Nucleus accumbens (tissue), 56 donors: ENCODE measurements at regions not wholly inside any gene's neighbourhood (a gene's known extent, or its start where the extent isn't known, plus 50 kb on each side); places are given as distances from the start of the nearest gene placed in this dataset.

Source experiments
- DNase-seq, 56 donors: peaks; one replicate each; lab custom pipeline; 2025; lab: John Stamatoyannopoulos, UW

DNA sequence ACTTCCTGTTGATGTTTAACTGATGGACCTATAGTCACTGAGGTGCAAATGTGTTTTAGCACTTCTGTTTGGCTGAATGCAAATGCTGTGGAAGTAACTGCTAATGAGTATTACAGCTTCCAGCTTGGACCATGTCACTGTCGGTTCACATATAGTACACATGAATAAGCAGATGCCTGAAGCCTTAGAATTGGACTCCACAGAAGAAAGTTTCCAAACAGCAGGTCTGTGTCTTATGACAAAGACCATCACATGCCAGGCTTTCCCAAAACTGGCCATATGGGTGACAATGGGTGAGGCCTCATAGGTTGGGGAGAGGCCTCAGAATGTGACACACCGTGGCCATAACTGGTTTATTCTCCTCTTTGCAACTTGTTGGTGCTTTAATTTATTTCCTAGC, 241.8 kb downstream of the WNT5A start:
- DNase-seq, result no peak

GRCh38 chr3:55244247-55244646, 242.9 kb downstream of the WNT5A start:
- no peak for DNase-seq

DNA sequence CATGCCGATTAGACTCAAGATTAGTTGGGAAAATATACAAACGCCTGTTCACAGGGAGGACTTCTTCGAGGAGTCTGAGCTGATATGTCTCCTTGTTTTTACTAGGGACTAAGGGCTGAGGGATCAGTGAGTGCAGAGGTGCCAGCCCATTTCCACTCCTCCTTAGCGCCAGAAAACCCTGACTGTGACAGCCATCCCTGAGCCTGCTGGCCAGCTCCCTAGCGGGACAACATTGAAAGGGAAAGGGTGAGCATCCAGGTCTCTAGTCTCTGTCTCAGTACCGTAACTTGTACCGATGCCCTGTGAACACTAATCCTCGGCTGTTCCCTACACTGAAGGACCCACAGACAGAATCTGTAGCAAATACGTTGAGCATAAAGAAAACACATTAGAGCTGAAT, 243.4 kb downstream of the WNT5A start:
- DNase-seq, result no peak

DNA sequence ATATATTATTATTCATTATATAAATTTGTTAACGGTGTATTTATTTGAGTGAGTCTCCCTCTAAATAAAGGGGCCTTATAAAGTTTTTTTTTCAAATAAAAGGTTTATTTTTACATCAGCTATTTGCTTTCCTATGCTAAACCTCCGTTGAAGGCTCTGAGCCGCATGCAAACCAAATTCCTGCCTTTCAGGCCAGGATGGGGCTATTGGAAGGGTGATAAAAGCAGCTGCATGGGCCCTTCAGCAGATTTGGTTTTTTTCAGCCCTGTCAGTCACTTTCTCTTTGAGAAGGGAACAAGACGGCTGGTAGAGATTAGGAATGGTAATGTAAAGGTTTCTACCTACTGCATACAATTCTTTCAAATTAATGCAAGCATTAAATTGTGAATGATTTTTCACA, 244.2 kb downstream of the WNT5A start:
- no peak for DNase-seq

GRCh38 chr3:55241098-55241497, 246.0 kb downstream of the WNT5A start:
- DNase-seq, result no peak

DNA sequence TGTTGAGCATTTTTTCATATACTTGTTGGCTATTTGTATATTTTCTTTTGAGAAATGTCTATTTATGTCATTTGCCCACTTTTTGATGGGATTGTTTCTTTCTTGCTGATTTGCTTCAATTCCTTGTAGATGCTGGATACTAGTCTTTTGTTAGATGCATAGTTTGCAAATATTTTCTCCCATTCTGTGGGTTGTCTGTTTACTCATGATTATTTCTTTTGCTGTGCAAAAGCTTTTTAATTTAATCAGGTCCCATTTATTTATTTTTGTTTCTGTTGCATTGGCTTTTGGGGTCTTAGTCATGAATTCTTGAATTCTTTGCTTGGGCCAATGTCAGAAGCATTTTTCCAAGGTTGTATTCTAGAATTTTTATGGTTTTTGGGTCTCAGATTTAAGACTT, 251.7 kb downstream of the WNT5A start:
- DNase-seq, result no peak

- no peak for DNase-seq
These were observed 260.4 kb downstream of the WNT5A start for GRCh38 chr3:55226696-55227095.

DNA sequence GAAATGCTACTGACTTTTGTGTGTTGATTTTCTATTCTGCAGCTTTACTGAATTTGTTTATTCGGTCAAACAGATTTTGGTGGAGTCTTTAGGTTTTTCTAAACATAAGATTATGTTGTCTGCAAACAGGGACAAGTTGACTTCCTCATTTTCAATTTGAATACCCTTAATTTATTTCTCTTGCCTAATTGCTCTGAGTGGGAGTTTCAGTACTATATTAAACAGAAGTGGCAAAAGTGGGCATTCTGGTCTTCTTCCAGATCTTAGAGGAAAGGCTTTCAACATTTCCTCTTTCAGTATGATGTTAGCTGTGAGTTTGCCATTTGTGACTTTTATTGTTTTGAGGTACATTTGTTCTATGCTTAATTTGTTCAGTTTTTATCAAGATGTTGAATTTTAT, 268.5 kb downstream of the WNT5A start:
- no peak for DNase-seq

DNA sequence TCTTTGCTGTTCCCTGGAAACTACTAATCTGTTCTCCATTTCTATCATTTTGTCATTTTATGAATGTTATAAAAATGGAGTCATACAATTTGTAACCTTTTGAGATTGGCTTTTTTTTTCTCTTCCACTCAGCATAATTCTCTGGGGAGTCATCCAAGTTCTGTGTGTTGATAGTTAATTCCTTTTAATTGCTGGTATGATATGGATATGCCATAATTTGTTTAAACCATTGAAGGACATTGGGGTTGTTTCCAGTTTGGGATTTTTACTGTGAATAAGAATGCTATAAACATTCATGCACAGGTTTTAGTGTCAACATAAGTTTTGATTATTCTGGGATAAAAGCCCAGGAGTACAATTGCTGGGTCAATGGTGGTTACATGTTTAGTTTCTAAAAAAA, 279.4 kb downstream of the WNT5A start:
- DNase-seq, result no peak

DNA sequence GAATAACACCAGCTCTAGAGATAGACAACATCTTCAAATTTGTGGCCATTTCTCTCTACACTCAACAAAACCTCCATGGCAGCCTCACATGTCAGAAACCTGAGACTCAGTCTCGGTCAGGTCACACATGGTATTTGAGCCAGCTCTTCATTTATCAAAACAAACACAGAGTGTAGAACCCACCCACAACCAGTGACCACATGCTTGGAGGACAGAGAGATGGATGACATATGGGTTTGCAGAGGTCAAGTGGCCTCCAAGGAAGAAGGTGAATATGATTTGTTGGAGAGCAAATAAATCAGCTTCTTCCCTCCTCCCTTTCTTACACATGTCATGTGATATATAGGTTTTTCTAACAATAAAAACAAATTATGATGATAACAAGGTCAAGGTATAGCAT, 278.1 kb upstream of the LRTM1 start:
- DNase-seq, result no peak

DNA sequence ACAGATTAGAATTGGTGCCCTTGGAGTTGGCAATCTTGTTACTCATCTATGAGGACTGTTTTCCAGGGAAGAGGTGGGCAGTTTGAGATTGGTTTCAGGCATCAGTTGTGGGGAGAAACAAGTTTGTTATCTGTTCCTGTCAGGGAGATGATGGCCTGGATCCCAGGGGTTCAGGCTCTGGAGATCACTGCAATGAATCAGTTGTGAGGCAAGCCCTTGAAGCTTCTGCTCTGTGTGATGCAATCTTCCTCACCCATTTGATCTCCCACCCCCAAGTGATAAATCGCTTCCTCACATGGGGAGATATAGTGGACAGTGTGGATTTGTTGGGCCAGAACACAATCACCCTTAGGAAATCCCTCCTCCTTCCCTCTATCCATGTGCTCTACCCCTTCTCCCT, 276.6 kb upstream of the LRTM1 start:
- DNase-seq, result no peak

DNA sequence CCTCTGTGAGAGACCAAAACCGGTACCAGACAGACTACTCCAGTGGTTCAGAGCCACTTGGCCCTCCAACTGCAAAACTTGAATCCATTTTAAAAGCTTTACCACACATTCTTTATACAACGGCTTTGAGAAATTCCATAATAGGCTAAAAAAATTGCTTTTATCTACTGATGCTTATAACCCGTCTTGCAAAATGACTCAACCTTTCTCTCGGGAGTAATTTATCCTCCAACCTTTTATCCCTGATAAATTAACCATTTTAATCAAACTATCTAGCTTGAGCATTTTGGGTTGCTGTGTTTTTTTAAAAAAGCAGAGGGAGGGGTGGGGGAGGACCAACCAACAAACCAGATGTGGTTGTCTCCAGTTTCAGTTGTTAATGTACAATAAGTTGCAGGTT, 275.7 kb upstream of the LRTM1 start:
- DNase-seq, result no peak

DNA sequence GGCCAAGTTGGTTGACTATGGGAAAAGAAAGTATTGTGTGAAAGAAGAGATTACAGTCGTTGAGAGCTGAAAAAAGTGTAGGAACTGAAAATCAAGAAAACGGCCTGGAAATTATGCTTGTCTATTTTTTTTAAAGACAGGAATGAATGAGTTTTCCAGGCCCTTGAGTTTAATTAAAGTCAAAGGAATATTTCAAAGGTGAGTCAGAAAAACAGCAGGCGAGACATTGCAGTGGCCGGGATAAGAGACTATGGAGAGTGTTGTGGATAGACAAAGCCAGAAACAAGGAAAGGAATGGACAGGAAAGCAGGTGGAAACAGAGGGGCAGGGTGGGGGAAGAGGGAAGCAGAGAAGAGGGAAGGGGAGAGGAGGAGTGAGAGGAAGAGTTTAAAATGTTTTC, 275.1 kb upstream of the LRTM1 start:
- no peak for DNase-seq

- DNase-seq, result no peak
These were observed 274.5 kb upstream of the LRTM1 start for GRCh38 chr3:55202326-55202725.

GRCh38 chr3:55201779-55202178, 273.9 kb upstream of the LRTM1 start:
- DNase-seq, result no peak

DNA sequence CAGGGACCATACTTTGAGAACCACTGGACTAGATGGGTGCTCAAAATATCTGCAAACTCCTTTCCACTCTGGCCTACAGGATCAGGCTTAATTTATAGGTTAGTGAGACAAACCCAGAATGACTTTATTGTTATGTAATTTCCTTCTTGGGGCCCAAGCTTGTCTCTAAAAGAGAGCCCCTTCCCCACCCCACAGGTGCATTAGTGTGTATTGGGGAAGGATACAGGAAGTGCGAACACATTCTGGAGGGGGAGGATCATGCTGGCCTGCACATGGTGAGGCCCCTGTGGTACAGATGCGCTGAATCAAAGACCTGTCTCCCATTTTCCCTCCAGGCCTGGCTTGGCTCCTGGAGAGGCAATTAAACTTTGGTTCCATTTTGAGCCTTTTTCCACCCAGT, 273.0 kb upstream of the LRTM1 start:
- no peak for DNase-seq

- no peak for DNase-seq
These were observed 270.7 kb upstream of the LRTM1 start for GRCh38 chr3:55198554-55198953.

DNA sequence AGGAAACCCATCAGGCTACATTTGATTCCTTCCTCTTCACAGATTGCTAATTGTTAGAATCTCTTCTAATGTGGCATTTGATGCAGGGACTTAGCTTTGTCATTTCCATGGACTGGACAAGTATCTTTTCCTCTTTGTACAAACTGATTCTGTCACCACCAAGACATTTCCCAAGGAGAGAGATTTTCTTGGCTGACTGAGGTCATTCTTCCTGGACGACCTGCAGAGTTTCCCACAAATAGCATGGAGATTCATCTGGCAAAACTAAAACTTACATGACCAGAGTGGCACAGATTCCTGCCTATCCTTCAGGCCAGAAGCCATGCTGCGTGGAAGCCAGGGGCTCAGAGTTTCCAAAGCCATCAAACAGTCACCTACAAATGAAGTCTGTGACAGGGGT, 269.2 kb upstream of the LRTM1 start:
- DNase-seq, result no peak

DNA sequence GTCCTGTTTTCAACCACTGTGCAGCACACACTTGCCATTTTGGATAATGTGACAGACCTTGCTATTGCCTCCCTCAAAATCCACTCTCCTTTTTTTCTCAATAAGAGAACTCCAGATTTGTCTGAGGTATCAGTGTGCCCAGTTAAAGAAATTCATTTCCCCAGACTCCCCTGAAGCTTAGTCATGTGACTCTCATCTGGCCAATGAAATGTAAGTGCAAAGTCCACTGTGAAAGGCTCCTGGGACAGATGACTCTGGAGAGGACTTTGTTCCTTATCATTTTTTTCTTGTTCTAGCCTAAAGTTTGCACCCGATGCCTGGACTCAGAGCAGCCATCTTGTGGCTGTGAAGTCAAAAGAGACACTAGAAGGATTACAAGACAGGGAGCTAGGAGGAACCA, 268.6 kb upstream of the LRTM1 start:
- DNase-seq, result no peak

- no peak for DNase-seq
These were observed 266.5 kb upstream of the LRTM1 start for GRCh38 chr3:55194376-55194775.

DNA sequence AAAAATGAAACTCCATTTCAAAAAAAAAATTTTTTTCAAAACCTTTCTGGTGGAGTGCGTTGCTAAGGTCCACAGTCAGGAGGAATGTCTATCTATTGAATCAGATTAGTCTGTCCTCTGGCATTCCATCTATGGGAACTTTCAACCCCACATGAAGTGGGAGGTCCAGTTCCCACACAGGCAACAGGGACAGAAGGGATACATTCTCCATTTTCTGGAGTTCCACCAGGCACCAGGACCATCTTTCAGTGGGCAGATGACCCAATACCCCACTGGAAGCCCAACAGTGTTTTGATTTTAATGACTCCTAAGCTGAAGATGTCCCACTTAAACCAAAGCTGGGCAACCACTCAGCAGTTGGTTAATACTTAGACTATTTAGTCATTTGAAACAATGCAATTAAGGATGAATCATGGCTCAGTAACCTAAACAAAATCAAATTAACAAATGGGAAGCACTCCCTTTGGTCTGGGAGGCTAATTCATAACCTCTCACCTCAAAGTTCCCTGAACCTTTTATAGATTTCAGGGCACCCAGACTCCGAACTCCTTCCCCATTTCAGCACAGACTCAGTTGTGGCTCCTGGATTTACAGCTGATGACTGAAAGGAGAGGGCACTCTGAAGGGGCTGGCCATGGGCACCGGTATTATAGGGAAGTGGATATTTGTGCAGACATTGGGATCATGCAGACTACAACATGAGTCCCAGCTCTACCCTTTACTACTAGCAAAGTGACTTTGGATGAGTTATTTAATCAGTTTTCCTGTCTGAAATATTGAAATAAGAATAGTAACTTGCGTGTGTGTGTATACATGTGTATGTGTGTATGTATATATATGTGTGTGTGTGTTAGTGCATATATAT, 264.3 kb upstream of the LRTM1 start:
- DNase-seq, result no peak

GRCh38 chr3:55190331-55190730, 262.5 kb upstream of the LRTM1 start:
- no peak for DNase-seq

GRCh38 chr3:55189359-55189801, 261.5 kb upstream of the LRTM1 start:
- no peak for DNase-seq
